Activated T-cell treated with anti-CD3 and anti-CD28 coated beads, Interleukin-2, amount 50 U/mL, for 72 hours (primary cell): ENCODE measurements at regions not wholly inside any gene's neighbourhood (a gene's known extent, or its start where the extent isn't known, plus 50 kb on each side); places are given as distances from the start of the nearest gene placed in this dataset.

ENCODE experiments used
- ATAC-seq, 2 donors: fragments of 150-1000 bp; cut with Tn5 transposase; replicated peaks in 1 of 2; 2 replicates each; pipeline ENCODE4 v1.10.0; 2021; ENCODE audit warnings: moderate library complexity in 2 of 2, mild to moderate bottlenecking in 1 of 2
- DNase-seq, 2 donors: peaks; one replicate each; pipeline ENCODE4 v3.0.0; 2021 to 2022; ENCODE audit warnings: mixed read lengths in 1 of 2
- H3K27ac Mint-ChIP-seq: one replicate; pipeline ENCODE4 v1.8.0; 2022; ENCODE audit warnings: mild to moderate bottlenecking, moderate library complexity, mixed read lengths
- H3K27me3 Mint-ChIP-seq: one replicate; pipeline ENCODE4 v1.8.0; 2022; ENCODE audit warnings: low read depth, mixed read lengths
- H3K36me3 Mint-ChIP-seq, 2 donors: one replicate each; pipeline ENCODE4 v1.8.0; 2022; ENCODE audit warnings: mixed read lengths in 2 of 2, mild to moderate bottlenecking in 1 of 2; ENCODE audit not compliant: insufficient read depth in 2 of 2
- H3K4me1 Mint-ChIP-seq: one replicate; pipeline ENCODE4 v1.8.0; 2022; ENCODE audit warnings: low read depth, mixed read lengths
- H3K4me3 Mint-ChIP-seq, 2 donors: one replicate each; pipeline ENCODE4 v1.8.0; 2022; ENCODE audit warnings: mild to moderate bottlenecking in 2 of 2, mixed read lengths in 2 of 2, moderate library complexity in 2 of 2
- H3K9me3 Mint-ChIP-seq, 2 donors: one replicate each; pipeline ENCODE4 v1.8.0; 2022; ENCODE audit warnings: mixed read lengths in 2 of 2

- peaks cover 6% of the 10 kb centered on the region for H3K27me3 Mint-ChIP-seq
- ATAC-seq (no peak), DNase-seq (no peak)
- H3K36me3 Mint-ChIP-seq = no peaks in the 10 kb centered on the region
- H3K27ac Mint-ChIP-seq = no peak overlapping the region
- H3K4me3 Mint-ChIP-seq = no peak overlapping the region
- H3K4me1 Mint-ChIP-seq = no peaks in the 10 kb centered on the region
- no peaks in the 10 kb centered on the region for H3K9me3 Mint-ChIP-seq
Observed at GRCh38 chr2:122251158-122251557, 495.7 kb downstream of the TSN start.

GRCh38 chr2:122251566-122251965 lies 496.1 kb downstream of the TSN start:
- Mint-ChIP-seq H3K9me3 (no peaks in the 10 kb centered on the region), H3K36me3 (no peaks in the 10 kb centered on the region), H3K27ac (no peak overlapping the region), H3K27me3 (peaks cover 6% of the 10 kb centered on the region), H3K4me1 (no peaks in the 10 kb centered on the region), H3K4me3 (no peak overlapping the region)
- no peak for ATAC-seq
- no peak for DNase-seq

GRCh38 chr2:122255924-122256323 lies 500.5 kb downstream of the TSN start:
- DNase-seq = no peak
- Mint-ChIP-seq H3K9me3 (no peaks in the 10 kb centered on the region), H3K36me3 (no peaks in the 10 kb centered on the region), H3K4me1 (no peaks in the 10 kb centered on the region), H3K4me3 (no peak overlapping the region), H3K27ac (no peak overlapping the region), H3K27me3 (no peaks in the 10 kb centered on the region)
- no peak for ATAC-seq

DNA sequence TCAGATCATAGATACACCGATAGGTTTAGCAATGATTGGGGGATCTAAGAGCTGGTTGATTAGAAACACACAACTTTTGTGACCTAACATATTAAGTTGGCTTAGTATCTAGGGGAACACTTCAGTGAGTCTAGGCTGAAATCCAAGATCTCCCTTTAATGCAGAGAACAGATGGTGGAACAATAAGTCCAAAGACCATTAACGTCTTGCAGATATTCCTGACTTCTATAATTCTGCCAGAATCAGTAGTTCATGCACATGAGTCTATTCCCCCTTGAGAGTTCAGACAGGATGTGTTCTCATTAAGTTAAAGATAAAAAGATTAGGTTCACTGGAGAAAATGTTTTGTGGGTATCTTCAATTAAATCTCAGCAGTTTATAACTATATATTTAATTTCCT lies 506.5 kb downstream of the TSN start:
- H3K4me1 Mint-ChIP-seq = no peaks in the 10 kb centered on the region
- H3K4me3 Mint-ChIP-seq = no peak overlapping the region
- DNase-seq = no peak
- no peaks in the 10 kb centered on the region for H3K27me3 Mint-ChIP-seq
- H3K9me3 Mint-ChIP-seq = no peaks in the 10 kb centered on the region
- no peak for ATAC-seq
- H3K36me3 Mint-ChIP-seq = no peaks in the 10 kb centered on the region
- H3K27ac Mint-ChIP-seq = no peak overlapping the region

DNA sequence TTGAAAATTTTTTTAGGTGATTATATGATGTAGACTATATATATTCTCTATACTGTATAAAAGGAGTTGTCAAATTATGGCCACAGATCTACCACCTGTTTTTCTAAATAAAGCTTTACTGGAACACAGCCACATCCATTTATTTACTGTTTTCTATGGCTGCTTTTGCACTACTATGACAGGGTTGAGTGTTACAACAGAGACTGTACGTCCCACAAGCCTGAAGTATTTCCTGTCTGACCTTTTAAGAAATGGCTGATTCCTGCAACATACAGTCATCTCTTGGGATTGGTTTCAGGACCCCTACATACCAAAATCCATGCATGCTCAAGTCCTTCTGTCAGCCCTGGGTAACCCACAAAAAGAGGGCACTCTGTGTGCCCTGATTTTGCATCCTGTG lies 508.3 kb downstream of the TSN start:
- no peak for ATAC-seq
- Mint-ChIP-seq H3K27ac (no peak overlapping the region), H3K9me3 (no peaks in the 10 kb centered on the region), H3K4me3 (no peak overlapping the region), H3K36me3 (no peaks in the 10 kb centered on the region), H3K4me1 (no peaks in the 10 kb centered on the region), H3K27me3 (no peaks in the 10 kb centered on the region)
- no peak for DNase-seq

DNA sequence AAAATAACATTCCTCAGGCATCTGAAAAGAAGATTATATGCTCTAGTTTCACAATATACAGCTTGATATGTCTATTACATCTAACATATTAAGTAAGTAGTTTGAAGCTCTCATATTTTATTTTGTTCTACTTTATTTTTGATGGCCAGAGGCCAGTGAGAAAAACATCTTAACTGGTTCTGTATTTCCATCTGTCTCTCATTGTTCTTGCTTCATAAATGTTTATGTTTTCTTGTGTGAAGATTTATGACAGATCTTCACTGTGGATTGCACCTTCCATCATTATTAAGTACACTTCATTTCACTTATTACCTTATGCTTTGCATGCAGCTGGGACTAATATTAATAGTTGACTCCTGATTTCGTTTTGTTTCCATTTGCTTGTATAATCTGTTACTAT lies 511.2 kb downstream of the TSN start:
- Mint-ChIP-seq H3K27ac (no peak overlapping the region), H3K27me3 (no peaks in the 10 kb centered on the region), H3K4me3 (no peak overlapping the region), H3K36me3 (no peaks in the 10 kb centered on the region), H3K9me3 (no peaks in the 10 kb centered on the region), H3K4me1 (no peaks in the 10 kb centered on the region)
- ATAC-seq = no peak
- no peak for DNase-seq

GRCh38 chr2:122267947-122268346 lies 512.5 kb downstream of the TSN start:
- Mint-ChIP-seq H3K4me1 (no peaks in the 10 kb centered on the region), H3K9me3 (no peaks in the 10 kb centered on the region), H3K4me3 (no peak overlapping the region), H3K36me3 (no peaks in the 10 kb centered on the region), H3K27ac (no peak overlapping the region), H3K27me3 (no peaks in the 10 kb centered on the region)
- DNase-seq (no peak), ATAC-seq (no peak)

- Mint-ChIP-seq H3K4me1 (no peaks in the 10 kb centered on the region), H3K27me3 (no peaks in the 10 kb centered on the region), H3K36me3 (no peaks in the 10 kb centered on the region), H3K27ac (no peak overlapping the region), H3K9me3 (peaks cover 4 to 13% of the 10 kb centered on the region in 2 donors), H3K4me3 (no peak overlapping the region)
- ATAC-seq = no peak
- DNase-seq = no peak
Observed at GRCh38 chr2:122273785-122274419, 518.5 kb downstream of the TSN start.

- no peak overlapping the region for H3K4me3 Mint-ChIP-seq
- H3K27me3 Mint-ChIP-seq = no peaks in the 10 kb centered on the region
- DNase-seq (no peak), ATAC-seq (no peak)
- H3K36me3 Mint-ChIP-seq = no peaks in the 10 kb centered on the region
- peaks cover 6 to 18% of the 10 kb centered on the region in 2 donors for H3K9me3 Mint-ChIP-seq
- H3K27ac Mint-ChIP-seq = no peak overlapping the region
- H3K4me1 Mint-ChIP-seq = no peaks in the 10 kb centered on the region
Observed at GRCh38 chr2:122277956-122278355, 522.5 kb downstream of the TSN start.

DNA sequence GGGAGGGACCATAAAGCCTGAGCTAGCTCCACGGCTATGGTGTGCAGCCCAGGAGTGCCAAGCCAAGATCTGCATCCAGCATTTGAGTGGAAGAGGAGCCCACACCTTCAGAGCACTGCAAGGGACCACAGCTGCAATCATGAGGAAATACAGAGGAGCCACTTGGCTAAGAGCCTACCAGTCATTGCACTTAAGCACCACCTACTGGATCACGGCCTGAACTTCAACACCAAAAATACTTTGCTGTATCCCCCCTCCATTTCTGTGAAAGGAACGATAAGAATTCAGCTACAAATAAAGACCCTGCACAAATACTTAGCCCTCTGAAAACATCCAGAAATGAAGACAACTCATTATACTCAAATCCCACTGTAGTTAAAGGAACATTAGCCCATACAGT lies 545.3 kb downstream of the TSN start:
- DNase-seq (no peak), ATAC-seq (no peak)
- H3K27ac Mint-ChIP-seq = no peak overlapping the region
- H3K36me3 Mint-ChIP-seq = no peaks in the 10 kb centered on the region
- no peak overlapping the region for H3K4me3 Mint-ChIP-seq
- peaks cover 11 to 13% of the 10 kb centered on the region in 2 donors for H3K9me3 Mint-ChIP-seq
- H3K4me1 Mint-ChIP-seq = no peaks in the 10 kb centered on the region
- no peaks in the 10 kb centered on the region for H3K27me3 Mint-ChIP-seq

- H3K9me3 Mint-ChIP-seq = peaks cover 0 to 4% of the 10 kb centered on the region in 2 donors
- no peak for ATAC-seq
- H3K27me3 Mint-ChIP-seq = no peaks in the 10 kb centered on the region
- H3K4me3 Mint-ChIP-seq = no peak overlapping the region
- DNase-seq = no peak
- no peaks in the 10 kb centered on the region for H3K4me1 Mint-ChIP-seq
- H3K27ac Mint-ChIP-seq = no peak overlapping the region
- no peaks in the 10 kb centered on the region for H3K36me3 Mint-ChIP-seq
Observed at GRCh38 chr2:122307763-122308162, 552.3 kb downstream of the TSN start.

DNA sequence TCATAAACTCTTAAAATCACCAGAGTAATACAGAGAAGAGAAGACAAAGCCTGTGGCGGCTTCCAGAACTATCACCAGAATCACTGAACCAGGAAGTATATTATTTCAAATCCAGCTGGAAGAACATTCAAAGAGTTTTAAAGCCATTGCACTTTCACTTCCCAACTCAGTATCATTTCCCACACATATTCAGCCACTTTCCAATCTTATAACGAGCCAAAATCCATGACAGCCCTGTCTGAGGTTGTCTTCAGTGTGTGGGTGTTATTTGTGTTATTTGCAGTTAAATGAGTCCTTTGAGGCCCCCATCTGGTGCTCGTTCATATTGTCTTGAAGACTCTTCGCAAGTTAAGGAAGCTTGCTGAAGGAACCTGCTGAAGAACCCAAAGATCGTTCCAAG lies 559.9 kb downstream of the TSN start:
- no peak for DNase-seq
- Mint-ChIP-seq H3K4me3 (no peak overlapping the region), H3K27ac (no peak overlapping the region), H3K9me3 (peaks cover 0 to 3% of the 10 kb centered on the region in 2 donors), H3K36me3 (no peaks in the 10 kb centered on the region), H3K27me3 (no peaks in the 10 kb centered on the region), H3K4me1 (no peaks in the 10 kb centered on the region)
- ATAC-seq = no peak

- H3K4me3 Mint-ChIP-seq = no peak overlapping the region
- H3K27me3 Mint-ChIP-seq = no peaks in the 10 kb centered on the region
- H3K9me3 Mint-ChIP-seq = peaks cover 0 to 3% of the 10 kb centered on the region in 2 donors
- H3K36me3 Mint-ChIP-seq = no peaks in the 10 kb centered on the region
- H3K27ac Mint-ChIP-seq = no peak overlapping the region
- DNase-seq (no peak), ATAC-seq (no peak)
- H3K4me1 Mint-ChIP-seq = no peaks in the 10 kb centered on the region
Observed at GRCh38 chr2:122319539-122320132, 564.2 kb downstream of the TSN start.

DNA sequence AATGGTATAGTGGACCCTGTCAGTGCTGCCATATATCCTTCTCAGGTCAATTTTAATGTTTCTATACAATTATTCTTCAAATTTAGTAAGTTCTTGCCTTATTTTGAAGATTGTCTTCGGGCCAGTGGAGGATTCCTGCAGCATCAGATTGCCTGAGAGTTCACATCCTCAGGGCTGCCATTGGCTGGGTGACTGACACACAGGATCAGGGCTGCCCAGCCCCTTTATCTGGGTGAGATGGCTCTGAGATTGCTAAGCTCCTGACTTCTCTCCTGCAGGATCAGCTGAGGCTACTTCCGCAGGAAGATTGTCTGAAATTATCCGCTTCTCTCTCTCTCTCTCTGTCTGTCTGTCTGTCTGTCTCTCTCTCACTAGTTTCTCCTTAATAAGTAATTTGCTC lies 567.4 kb downstream of the TSN start:
- no peak overlapping the region for H3K27ac Mint-ChIP-seq
- no peak for ATAC-seq

More for the DNA sequence above, 567.4 kb downstream of the TSN start:
- Mint-ChIP-seq H3K36me3 (no peaks in the 10 kb centered on the region), H3K27me3 (no peaks in the 10 kb centered on the region), H3K4me1 (no peaks in the 10 kb centered on the region), H3K9me3 (peaks cover 0 to 2% of the 10 kb centered on the region in 2 donors), H3K4me3 (no peak overlapping the region)
- DNase-seq = no peak
